ENCODE measurements at regions not wholly inside any gene's neighbourhood (a gene's known extent, or its start where the extent isn't known, plus 50 kb on each side); places are given as distances from the start of the nearest gene placed in this dataset.

- intact Hi-C loops (cut with DNase I) = no loop called here
- no peak for DNase-seq (ENCODE audit: low spot score)
Measured at GRCh38 chr2:236938126-236938525, 147.6 kb upstream of the COPS8 start.

GRCh38 chr2:236939271-236939670, 146.4 kb upstream of the COPS8 start:
- no peak for DNase-seq (ENCODE audit: low spot score)
- intact Hi-C loops (cut with DNase I) = no loop called here

GRCh38 chr2:236939721-236940231, 145.9 kb upstream of the COPS8 start:
- intact Hi-C loops (cut with DNase I) = no loop called here
- no peak for DNase-seq (ENCODE audit: low spot score)

- intact Hi-C loops (cut with DNase I) = no loop called here
- no peak for DNase-seq (ENCODE audit: low spot score)
Measured at GRCh38 chr2:236940497-236940896, 145.2 kb upstream of the COPS8 start.

- DNase-seq (ENCODE audit: low spot score) = no peak
- intact Hi-C loops (cut with DNase I) = no loop called here
Measured at GRCh38 chr2:236940916-236941520, 144.7 kb upstream of the COPS8 start.

GRCh38 chr2:236941551-236941950, 144.1 kb upstream of the COPS8 start:
- intact Hi-C loops (cut with DNase I) = no loop called here
- no peak for DNase-seq (ENCODE audit: low spot score)

GRCh38 chr2:236942554-236942953, 143.1 kb upstream of the COPS8 start:
- intact Hi-C loops (cut with DNase I) = no loop called here
- DNase-seq (ENCODE audit: low spot score) = no peak

- intact Hi-C loops (cut with DNase I) = no loop called here
- DNase-seq (ENCODE audit: low spot score) = no peak
Measured at GRCh38 chr2:236943068-236943467, 142.6 kb upstream of the COPS8 start.

GRCh38 chr2:236943841-236944513, 141.7 kb upstream of the COPS8 start:
- DNase-seq (ENCODE audit: low spot score) = no peak
- intact Hi-C loops (cut with DNase I) = no loop called here

GRCh38 chr2:236944561-236944960, 141.1 kb upstream of the COPS8 start:
- intact Hi-C loops (cut with DNase I) = no loop called here
- no peak for DNase-seq (ENCODE audit: low spot score)

GRCh38 chr2:236945431-236946016, 140.2 kb upstream of the COPS8 start:
- no peak for DNase-seq (ENCODE audit: low spot score)
- intact Hi-C loops (cut with DNase I) = no loop called here

- intact Hi-C loops (cut with DNase I) = no loop called here
- DNase-seq (ENCODE audit: low spot score) = peak; percentile 5
Measured at GRCh38 chr2:236946871-236947270, 138.8 kb upstream of the COPS8 start.

GRCh38 chr2:236947294-236947693, 138.4 kb upstream of the COPS8 start:
- peak; percentile 16 for DNase-seq (ENCODE audit: low spot score)

GRCh38 chr2:236947896-236948295, 137.8 kb upstream of the COPS8 start:
- peak; percentile 30 for DNase-seq (ENCODE audit: low spot score)
- intact Hi-C loops (cut with DNase I) = no loop called here

More at GRCh38 chr2:236947294-236947693, 138.4 kb upstream of the COPS8 start:
- intact Hi-C loops (cut with DNase I) = no loop called here

GRCh38 chr2:236949089-236949905, 136.4 kb upstream of the COPS8 start:
- intact Hi-C loops (cut with DNase I) = no loop called here
- peak; percentile 69 for DNase-seq (ENCODE audit: low spot score)

GRCh38 chr2:236951830-236952475, 133.7 kb upstream of the COPS8 start:
- intact Hi-C loops (cut with DNase I) = no loop called here
- DNase-seq (ENCODE audit: low spot score) = no peak

GRCh38 chr2:236954641-236955040, 131.0 kb upstream of the COPS8 start:
- DNase-seq (ENCODE audit: low spot score) = no peak
- intact Hi-C loops (cut with DNase I) = no loop called here

- intact Hi-C loops (cut with DNase I) = no loop called here
- peak; percentile 12 for DNase-seq (ENCODE audit: low spot score)
Measured at GRCh38 chr2:236955521-236956030, 130.1 kb upstream of the COPS8 start.

- no peak for DNase-seq (ENCODE audit: low spot score)
- intact Hi-C loops (cut with DNase I) = no loop called here
Measured at GRCh38 chr2:236956031-236956618, 129.6 kb upstream of the COPS8 start.

All from posterior vena cava (tissue), 2 donors.